ENCODE measurements at regions not wholly inside any gene's neighbourhood (a gene's known extent, or its start where the extent isn't known, plus 50 kb on each side); places are given as distances from the start of the nearest gene placed in this dataset. TPM values are rescaled to one million over a fixed set of nuclear protein-coding genes. Genes with fewer than 3 reads are reported as not detected.

Small RNA genes in the stretch of these regions (small RNA-seq; reads per million reads assigned to genes)
- gene RNU6-954P (ENCODE audit: low replicate concordance) = not detected
- gene ZNF114P1 (ENCODE audit: low replicate concordance) = not detected

Measured in spinal cord (tissue), 1 donor.